ENCODE measurements at regions not wholly inside any gene's neighbourhood (a gene's known extent, or its start where the extent isn't known, plus 50 kb on each side); places are given as distances from the start of the nearest gene placed in this dataset.

DNA sequence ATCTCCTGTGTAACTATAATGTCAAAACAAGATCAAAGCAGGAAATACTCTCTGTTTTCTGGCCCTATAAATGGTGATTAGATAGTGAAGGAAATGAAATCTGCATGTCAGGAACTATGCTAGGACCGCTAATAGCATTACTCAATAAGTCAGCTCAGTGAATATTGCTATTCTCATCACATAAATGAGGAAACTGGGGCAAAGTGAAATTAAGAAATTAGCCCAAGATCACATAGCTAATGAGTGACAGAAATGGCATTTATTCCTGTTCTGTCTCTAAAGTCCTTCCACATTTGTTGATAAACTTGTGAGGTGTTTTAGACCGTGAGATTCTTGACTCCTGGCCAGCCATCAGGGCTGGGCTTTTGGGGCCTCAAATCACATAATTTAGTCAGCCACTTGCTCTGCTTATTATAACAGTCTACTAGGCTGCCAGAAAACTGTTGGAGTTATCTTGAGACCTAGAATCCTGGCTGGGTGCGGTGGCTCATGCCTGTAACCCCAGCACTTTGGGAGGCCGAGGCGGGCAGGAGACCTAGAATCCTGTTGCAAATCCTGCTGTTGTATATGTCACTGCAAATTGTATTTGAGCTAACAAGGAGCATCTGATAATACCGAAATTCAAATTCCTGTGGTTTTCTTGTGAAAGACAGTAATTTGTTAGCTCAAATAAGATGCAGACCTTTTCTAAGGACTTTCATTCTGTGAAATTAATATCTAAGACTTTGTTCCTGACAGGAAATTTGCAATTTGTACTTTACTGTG lies 66.5 kb upstream of the SHTN1 start:
- TF ChIP-seq POLR2A (IDR thresholded peaks at IDR 0.05): no peak
- TF ChIP-seq, protein P1, sequence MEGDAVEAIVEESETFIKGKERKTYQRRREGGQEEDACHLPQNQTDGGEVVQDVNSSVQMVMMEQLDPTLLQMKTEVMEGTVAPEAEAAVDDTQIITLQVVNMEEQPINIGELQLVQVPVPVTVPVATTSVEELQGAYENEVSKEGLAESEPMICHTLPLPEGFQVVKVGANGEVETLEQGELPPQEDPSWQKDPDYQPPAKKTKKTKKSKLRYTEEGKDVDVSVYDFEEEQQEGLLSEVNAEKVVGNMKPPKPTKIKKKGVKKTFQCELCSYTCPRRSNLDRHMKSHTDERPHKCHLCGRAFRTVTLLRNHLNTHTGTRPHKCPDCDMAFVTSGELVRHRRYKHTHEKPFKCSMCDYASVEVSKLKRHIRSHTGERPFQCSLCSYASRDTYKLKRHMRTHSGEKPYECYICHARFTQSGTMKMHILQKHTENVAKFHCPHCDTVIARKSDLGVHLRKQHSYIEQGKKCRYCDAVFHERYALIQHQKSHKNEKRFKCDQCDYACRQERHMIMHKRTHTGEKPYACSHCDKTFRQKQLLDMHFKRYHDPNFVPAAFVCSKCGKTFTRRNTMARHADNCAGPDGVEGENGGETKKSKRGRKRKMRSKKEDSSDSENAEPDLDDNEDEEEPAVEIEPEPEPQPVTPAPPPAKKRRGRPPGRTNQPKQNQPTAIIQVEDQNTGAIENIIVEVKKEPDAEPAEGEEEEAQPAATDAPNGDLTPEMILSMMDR (IDR thresholded peaks at IDR 0.05): no peak

All from right lobe of liver (tissue), 4 donors.